ENCODE measurements at regions not wholly inside any gene's neighbourhood (a gene's known extent, or its start where the extent isn't known, plus 50 kb on each side); places are given as distances from the start of the nearest gene placed in this dataset.

GRCh38 chr16:11422381-11423314 lies 77.4 kb downstream of the RMI2 start:
- no peaks in the 10 kb centered on the region for H4K20me1 ChIP-seq (ENCODE audit: control insufficient read depth, insufficient read depth)
- in situ Hi-C loops (cut with MboI) = no loop called here
- 60% methylated on average over 26 of the region's 26 CpGs for WGBS (ENCODE audit: insufficient coverage, insufficient replicate concordance, low lambda C conversion rate, missing lambda C conversion rate)
- TF ChIP-seq ESRRA (IDR thresholded peaks at IDR 0.05; ENCODE audit: low read length) (no peak), ZZZ3 (IDR thresholded peaks at IDR 0.05; ENCODE audit: control insufficient read depth, insufficient read length, low read depth) (no peak), MAX (IDR thresholded peaks at IDR 0.05; ENCODE audit: low read depth, low read length) (no peak), SP1 (IDR thresholded peaks at IDR 0.05; ENCODE audit: low read depth, low read length) (no peak), ETV6 (conservative IDR thresholded peaks at IDR 0.05 in 1 of 2, IDR thresholded peaks at IDR 0.05 in 1 of 2; ENCODE audit: borderline replicate concordance in 1 of 2, low read depth in 1 of 2) (no peak), NR2F1 (conservative IDR thresholded peaks at IDR 0.05) (no peak), POLR2AphosphoS5 (IDR thresholded peaks at IDR 0.05; ENCODE audit: low read length) (no peak), IKZF2 (IDR thresholded peaks at IDR 0.05) (no peak), HDAC2 (IDR thresholded peaks at IDR 0.05) (no peak), CEBPZ (IDR thresholded peaks at IDR 0.05; ENCODE audit: low read depth, low read length) (no peak), HCFC1 (IDR thresholded peaks at IDR 0.05; ENCODE audit: low read length) (no peak), KAT2A (conservative IDR thresholded peaks at IDR 0.05; ENCODE audit: control insufficient read depth, low read depth, low read length) (no peak), RAD51 (IDR thresholded peaks at IDR 0.05) (no peak)
- TF ChIP-seq, protein P1, sequence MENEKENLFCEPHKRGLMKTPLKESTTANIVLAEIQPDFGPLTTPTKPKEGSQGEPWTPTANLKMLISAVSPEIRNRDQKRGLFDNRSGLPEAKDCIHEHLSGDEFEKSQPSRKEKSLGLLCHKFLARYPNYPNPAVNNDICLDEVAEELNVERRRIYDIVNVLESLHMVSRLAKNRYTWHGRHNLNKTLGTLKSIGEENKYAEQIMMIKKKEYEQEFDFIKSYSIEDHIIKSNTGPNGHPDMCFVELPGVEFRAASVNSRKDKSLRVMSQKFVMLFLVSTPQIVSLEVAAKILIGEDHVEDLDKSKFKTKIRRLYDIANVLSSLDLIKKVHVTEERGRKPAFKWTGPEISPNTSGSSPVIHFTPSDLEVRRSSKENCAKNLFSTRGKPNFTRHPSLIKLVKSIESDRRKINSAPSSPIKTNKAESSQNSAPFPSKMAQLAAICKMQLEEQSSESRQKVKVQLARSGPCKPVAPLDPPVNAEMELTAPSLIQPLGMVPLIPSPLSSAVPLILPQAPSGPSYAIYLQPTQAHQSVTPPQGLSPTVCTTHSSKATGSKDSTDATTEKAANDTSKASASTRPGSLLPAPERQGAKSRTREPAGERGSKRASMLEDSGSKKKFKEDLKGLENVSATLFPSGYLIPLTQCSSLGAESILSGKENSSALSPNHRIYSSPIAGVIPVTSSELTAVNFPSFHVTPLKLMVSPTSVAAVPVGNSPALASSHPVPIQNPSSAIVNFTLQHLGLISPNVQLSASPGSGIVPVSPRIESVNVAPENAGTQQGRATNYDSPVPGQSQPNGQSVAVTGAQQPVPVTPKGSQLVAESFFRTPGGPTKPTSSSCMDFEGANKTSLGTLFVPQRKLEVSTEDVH (IDR thresholded peaks at IDR 0.05; ENCODE audit: low read depth, partially characterized antibody) = no peak
- TF ChIP-seq, protein P2, sequence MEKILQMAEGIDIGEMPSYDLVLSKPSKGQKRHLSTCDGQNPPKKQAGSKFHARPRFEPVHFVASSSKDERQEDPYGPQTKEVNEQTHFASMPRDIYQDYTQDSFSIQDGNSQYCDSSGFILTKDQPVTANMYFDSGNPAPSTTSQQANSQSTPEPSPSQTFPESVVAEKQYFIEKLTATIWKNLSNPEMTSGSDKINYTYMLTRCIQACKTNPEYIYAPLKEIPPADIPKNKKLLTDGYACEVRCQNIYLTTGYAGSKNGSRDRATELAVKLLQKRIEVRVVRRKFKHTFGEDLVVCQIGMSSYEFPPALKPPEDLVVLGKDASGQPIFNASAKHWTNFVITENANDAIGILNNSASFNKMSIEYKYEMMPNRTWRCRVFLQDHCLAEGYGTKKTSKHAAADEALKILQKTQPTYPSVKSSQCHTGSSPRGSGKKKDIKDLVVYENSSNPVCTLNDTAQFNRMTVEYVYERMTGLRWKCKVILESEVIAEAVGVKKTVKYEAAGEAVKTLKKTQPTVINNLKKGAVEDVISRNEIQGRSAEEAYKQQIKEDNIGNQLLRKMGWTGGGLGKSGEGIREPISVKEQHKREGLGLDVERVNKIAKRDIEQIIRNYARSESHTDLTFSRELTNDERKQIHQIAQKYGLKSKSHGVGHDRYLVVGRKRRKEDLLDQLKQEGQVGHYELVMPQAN (conservative IDR thresholded peaks at IDR 0.05) = no peak

More at GRCh38 chr16:11422381-11423314, 77.4 kb downstream of the RMI2 start:
- no TSS peak for BruUV-seq (replicated peaks)
- intact Hi-C loops (cut with micrococcal nuclease; ENCODE audit: unreplicated experiment) = no loop called here
- Histone ChIP-seq H3K27ac (ENCODE audit: control insufficient read depth, insufficient read depth) (no peak overlapping the region), H3K9me3 (replicated peaks; ENCODE audit: control insufficient read depth, insufficient read depth, low read length) (no peaks in the 10 kb centered on the region), H3K27me3 (replicated peaks in 1 of 2; ENCODE audit: control insufficient read depth in 2 of 2, insufficient read depth in 2 of 2, low read length in 1 of 2) (no peaks in the 10 kb centered on the region), H2AFZ (ENCODE audit: control insufficient read depth, low read depth, low read length) (no peak overlapping the region), H3K36me3 (ENCODE audit: control insufficient read depth in 2 of 2, insufficient read depth in 2 of 2, low read length in 1 of 2) (no peaks in the 10 kb centered on the region), H3K9ac (ENCODE audit: control insufficient read depth, insufficient read depth, low read length) (no peak overlapping the region), H3K79me2 (ENCODE audit: control insufficient read depth, insufficient read depth, low read length) (no peaks in the 10 kb centered on the region), H3K4me1 (ENCODE audit: control insufficient read depth, insufficient read depth, low read length) (peaks cover 10% of the 10 kb centered on the region), H3K4me3 (no peak overlapping the region), H3K4me2 (ENCODE audit: control insufficient read depth, insufficient read depth) (no peak overlapping the region)
- ChIA-PET POLR2A (interaction anchor here (0.5 kb wide), 1 partner anchor 16 kb away, joined by 3 read pairs; no protein-coding TSS in a partner anchor), CTCF (interaction anchor here (1.0 to 2.1 kb wide), 4 partner anchors 15 to 268 kb away, joined by 3 to 7 read pairs (median 3); no protein-coding TSS in a partner anchor), RAD21 (ENCODE audit: unreplicated experiment) (interaction anchor here (0.7 to 0.9 kb wide), 2 partner anchors 15 to 246 kb away, joined by 3 to 4 read pairs; no protein-coding TSS in a partner anchor), SMC1A (ENCODE audit: uncharacterized antibody, unreplicated experiment) (interaction anchor here (1.0 to 1.9 kb wide), 5 partner anchors 10 to 15 kb away, joined by 3 to 7 read pairs (median 4); no protein-coding TSS in a partner anchor)
- FAIRE-seq = no peak
- ATAC-seq = no peak
- DNase-seq (ENCODE audit: low read depth, low spot score) = no peak

Data from GM12878 (cell line).